Mesenchymal stem cell (in vitro differentiated cells and primary cell): ENCODE measurements at regions not wholly inside any gene's neighbourhood (a gene's known extent, or its start where the extent isn't known, plus 50 kb on each side); places are given as distances from the start of the nearest gene placed in this dataset.

Source experiments
- DNase-seq: peaks from one replicate; pipeline ENCODE4 v3.0.0-alpha.2; 2013
- H2AFZ ChIP-seq: one replicate; pipeline ENCODE4 v1.6.1; 2013; ENCODE audit warnings: low read depth, mild to moderate bottlenecking, control low read depth, inconsistent platforms, low read length, moderate library complexity
- H2AK5ac ChIP-seq: 2 replicates; pipeline ENCODE4 v1.6.1; 2013; ENCODE audit warnings: low read length, moderate library complexity, mild to moderate bottlenecking, inconsistent platforms; ENCODE audit not compliant: severe bottlenecking
- H2BK120ac ChIP-seq: one replicate; pipeline ENCODE4 v1.6.1; 2013; ENCODE audit warnings: low read depth, mild to moderate bottlenecking, inconsistent platforms, low read length, moderate library complexity
- H2BK12ac ChIP-seq, 2 experiments: one replicate each; pipeline ENCODE4 v1.6.1; 2013; ENCODE audit warnings: inconsistent platforms in 2 of 2, low read length in 2 of 2, mild to moderate bottlenecking in 2 of 2, moderate library complexity in 2 of 2, control low read depth in 1 of 2
- H2BK15ac ChIP-seq: one replicate; pipeline ENCODE4 v1.6.1; 2013; ENCODE audit warnings: mild to moderate bottlenecking, low read depth, inconsistent platforms; ENCODE audit not compliant: poor library complexity, severe bottlenecking
- H2BK5ac ChIP-seq: 2 replicates; pipeline ENCODE4 v1.6.1; 2013; ENCODE audit warnings: low read depth, mild to moderate bottlenecking, low read length, control low read depth, inconsistent platforms; ENCODE audit not compliant: poor library complexity, severe bottlenecking
- H3K14ac ChIP-seq, 2 experiments: one replicate each; pipeline ENCODE4 v1.6.1; 2013; ENCODE audit warnings: inconsistent platforms in 2 of 2, low read length in 2 of 2, control low read depth in 1 of 2, mild to moderate bottlenecking in 1 of 2, moderate library complexity in 1 of 2
- H3K18ac ChIP-seq, 2 experiments: one replicate each; pipeline ENCODE4 v1.6.1; 2013; ENCODE audit warnings: inconsistent platforms in 2 of 2, low read length in 2 of 2, control low read depth in 1 of 2, low read depth in 1 of 2, mild to moderate bottlenecking in 1 of 2
- H3K23ac ChIP-seq, 2 experiments: one replicate each; pipeline ENCODE4 v1.6.1; 2013; ENCODE audit warnings: inconsistent platforms in 2 of 2, low read length in 2 of 2, mild to moderate bottlenecking in 2 of 2, moderate library complexity in 2 of 2, control low read depth in 1 of 2
- H3K27ac ChIP-seq: 2 replicates; pipeline ENCODE4 v1.5.1; 2013; ENCODE audit warnings: mild to moderate bottlenecking, moderate library complexity, low read length, control low read depth, inconsistent platforms; ENCODE audit not compliant: poor library complexity, severe bottlenecking
- H3K27me3 ChIP-seq, 2 experiments: 2 replicates each; pipeline versions ENCODE4 v1.6.1 to v1.7.0; 2013; ENCODE audit warnings: low read length in 2 of 2, mild to moderate bottlenecking in 2 of 2, moderate library complexity in 2 of 2, control low read depth in 1 of 2, inconsistent platforms in 1 of 2; ENCODE audit not compliant: control insufficient read depth in 1 of 2, insufficient read depth in 1 of 2
- H3K36me3 ChIP-seq, 2 experiments: 2 replicates each; pipeline versions ENCODE4 v1.6.1 to v1.7.0; 2013; ENCODE audit warnings: low read length in 2 of 2, control low read depth in 1 of 2, inconsistent platforms in 1 of 2, low read depth in 1 of 2, mild to moderate bottlenecking in 1 of 2; ENCODE audit not compliant: insufficient read depth in 2 of 2, control insufficient read depth in 1 of 2
- H3K4ac ChIP-seq, 2 experiments: one replicate each; pipeline ENCODE4 v1.6.1; 2013; ENCODE audit warnings: inconsistent platforms in 2 of 2, low read length in 2 of 2, mild to moderate bottlenecking in 2 of 2, moderate library complexity in 2 of 2, control low read depth in 1 of 2, low read depth in 1 of 2
- H3K4me1 ChIP-seq: 2 replicates; pipeline ENCODE4 v1.6.1; 2013; ENCODE audit warnings: low read depth, low read length, control low read depth; ENCODE audit not compliant: control insufficient read depth, insufficient read depth
- H3K4me2 ChIP-seq: 2 replicates; pipeline ENCODE4 v1.6.1; 2013; ENCODE audit warnings: low read length, mild to moderate bottlenecking, inconsistent platforms; ENCODE audit not compliant: poor library complexity, severe bottlenecking
- H3K4me3 ChIP-seq, 2 experiments: 2 replicates each; pipeline versions ENCODE4 v1.5.1 to v1.7.0; 2013; ENCODE audit warnings: low read length in 2 of 2, mild to moderate bottlenecking in 2 of 2, control low read depth in 1 of 2, low read depth in 1 of 2; ENCODE audit not compliant: insufficient read depth in 1 of 2
- H3K79me1 ChIP-seq: replicated peaks from 2 replicates; pipeline ENCODE4 v1.6.1; 2013; ENCODE audit warnings: mild to moderate bottlenecking, control low read depth, low read length, inconsistent platforms; ENCODE audit not compliant: poor library complexity, severe bottlenecking
- H3K9ac ChIP-seq: 2 replicates; pipeline ENCODE4 v1.7.0; 2013; ENCODE audit warnings: mild to moderate bottlenecking, low read length, moderate library complexity
- H3K9me3 ChIP-seq: 2 replicates; pipeline ENCODE4 v1.7.0; 2013; ENCODE audit warnings: mild to moderate bottlenecking, low read length; ENCODE audit not compliant: control insufficient read depth
- H4K8ac ChIP-seq: one replicate; pipeline ENCODE4 v1.6.1; 2013; ENCODE audit warnings: inconsistent platforms, mild to moderate bottlenecking, low read length, moderate library complexity
- H4K91ac ChIP-seq: one replicate; pipeline ENCODE4 v1.6.1; 2013; ENCODE audit warnings: mild to moderate bottlenecking, low read length, inconsistent platforms
- WGBS: methylation state at CpG from one replicate; pipeline ENCODE4 v1.1.7; 2013; ENCODE audit warnings: mixed read lengths; 5-methylcytosine and 5-hydroxymethylcytosine counted together

DNA sequence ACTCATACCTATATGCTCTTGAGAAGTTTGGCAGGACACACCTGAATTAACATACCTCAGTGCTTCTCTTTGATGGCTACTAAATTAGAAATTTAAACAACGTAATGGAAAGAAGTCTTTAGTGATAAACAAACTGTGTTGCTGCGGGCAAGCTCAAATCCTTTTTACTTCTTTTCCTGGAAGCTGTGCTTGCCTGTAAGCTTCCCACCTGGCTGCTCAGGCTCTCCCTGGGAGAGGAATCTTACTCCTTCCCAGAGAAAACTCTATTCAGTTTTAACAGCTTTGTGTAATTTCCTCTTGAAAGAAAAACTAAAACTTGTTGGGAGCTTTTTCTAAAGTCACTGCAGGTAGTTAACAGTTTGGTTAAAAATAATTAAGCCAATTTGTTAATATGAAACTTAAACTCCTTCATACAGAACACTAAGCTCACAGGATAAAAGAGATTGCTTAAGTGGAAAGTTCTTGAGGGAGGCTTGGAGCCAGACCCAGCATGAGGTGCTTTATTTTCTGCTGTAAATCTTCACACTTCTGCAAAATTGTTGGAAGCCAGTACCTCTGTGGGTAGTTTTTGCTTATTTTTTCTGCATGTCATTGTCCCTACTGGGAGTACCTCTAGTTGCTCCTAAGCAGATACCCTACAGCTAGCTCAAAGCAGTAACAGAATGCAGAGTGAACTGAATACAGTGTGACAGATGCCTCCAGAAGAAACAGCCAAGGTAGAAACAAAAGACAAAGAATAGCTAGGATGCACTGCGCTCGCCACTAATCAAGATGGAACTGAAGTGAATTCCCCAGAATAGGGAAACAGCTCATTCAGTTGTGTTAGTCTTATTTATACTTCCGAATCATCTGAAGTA lies 1253.0 kb downstream of the PCDH17 start:
- Histone ChIP-seq H3K79me1 (no peaks in the 10 kb centered on the region), H2AFZ (no peak overlapping the region), H4K8ac (no peak overlapping the region), H2AK5ac (no peak overlapping the region), H3K27ac (no peak overlapping the region), H4K91ac (no peak overlapping the region), H2BK12ac (no peak overlapping the region), H2BK5ac (no peak overlapping the region), H3K4me1 (no peaks in the 10 kb centered on the region), H3K9ac (no peak overlapping the region), H2BK120ac (no peak overlapping the region), H2BK15ac (no peak overlapping the region), H3K4me2 (peak overlapping the region; percentile 22), H3K23ac (no peak overlapping the region), H3K27me3 (no peaks in the 10 kb centered on the region), H3K9me3 (no peaks in the 10 kb centered on the region), H3K36me3 (no peaks in the 10 kb centered on the region), H3K14ac (no peak overlapping the region), H3K4ac (no peak overlapping the region), H3K18ac (no peak overlapping the region), H3K4me3 (no peak overlapping the region)
- DNase-seq, result peak; percentile 3
- WGBS, result 61% methylated on average over 4 of the region's 5 CpGs

DNA sequence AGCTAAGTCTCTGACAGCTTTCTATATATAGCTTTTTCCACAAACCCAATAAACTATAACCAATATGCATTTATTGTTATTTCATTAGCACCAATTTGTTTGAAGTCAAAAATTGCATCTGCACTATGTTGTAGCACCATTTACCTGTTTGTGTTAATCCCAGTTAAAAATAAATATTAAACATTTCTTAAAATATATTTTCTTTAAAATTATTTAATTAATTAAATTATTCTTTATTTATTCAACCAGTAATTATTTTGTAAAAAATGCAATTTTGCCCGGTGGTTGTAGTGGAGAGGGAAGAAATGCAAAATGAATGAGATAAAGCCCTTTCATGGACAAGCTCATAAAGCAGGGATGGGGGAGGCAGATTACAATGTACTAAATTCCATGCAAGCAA lies 1257.9 kb downstream of the PCDH17 start:
- 13% methylated on average over 1 of the region's 1 CpG for WGBS
- no peak for DNase-seq

DNA sequence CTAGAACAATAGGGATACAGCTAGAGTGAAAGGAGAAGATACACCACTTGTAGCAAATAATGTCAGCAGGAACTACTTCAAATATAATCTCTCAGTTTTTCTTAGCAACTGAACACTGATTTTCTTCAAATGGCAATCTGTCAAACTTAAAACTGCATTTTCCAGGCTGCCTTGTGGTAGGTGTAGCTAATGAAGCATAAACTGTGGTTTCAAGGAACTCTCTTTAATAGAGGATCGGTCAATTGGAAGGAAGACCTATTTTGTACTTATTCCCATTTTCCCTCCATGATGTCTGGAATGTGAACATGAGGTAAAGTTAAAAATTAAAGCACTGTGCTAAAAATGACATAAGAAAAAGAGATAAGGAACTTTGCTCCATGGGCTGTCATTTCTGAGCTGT lies 1261.9 kb downstream of the PCDH17 start:
- no peaks in the 10 kb centered on the region for H3K36me3 ChIP-seq
- H4K8ac ChIP-seq, result no peak overlapping the region
- H3K9me3 ChIP-seq, result no peaks in the 10 kb centered on the region
- no peak overlapping the region for H3K9ac ChIP-seq
- H3K4ac ChIP-seq, result no peak overlapping the region
- no peak overlapping the region for H2BK12ac ChIP-seq
- no peak overlapping the region for H3K23ac ChIP-seq
- no peak overlapping the region for H3K18ac ChIP-seq
- no peak overlapping the region for H3K4me2 ChIP-seq
- DNase-seq, result no peak
- H3K27ac ChIP-seq, result no peak overlapping the region
- WGBS, result no CpG with 5 or more reads among the region's 1 CpG
- H3K4me3 ChIP-seq, result no peak overlapping the region
- H2BK120ac ChIP-seq, result no peak overlapping the region
- no peak overlapping the region for H2BK15ac ChIP-seq
- H3K4me1 ChIP-seq, result no peaks in the 10 kb centered on the region
- H2AK5ac ChIP-seq, result no peak overlapping the region
- H4K91ac ChIP-seq, result no peak overlapping the region
- no peaks in the 10 kb centered on the region for H3K79me1 ChIP-seq
- H2AFZ ChIP-seq, result no peak overlapping the region
- no peak overlapping the region for H3K14ac ChIP-seq
- no peak overlapping the region for H2BK5ac ChIP-seq
- H3K27me3 ChIP-seq, result no peaks in the 10 kb centered on the region

More for the DNA sequence above, 1257.9 kb downstream of the PCDH17 start:
- Histone ChIP-seq H4K91ac (no peak overlapping the region), H2BK15ac (no peak overlapping the region), H4K8ac (no peak overlapping the region), H3K9ac (no peak overlapping the region), H3K27me3 (no peaks in the 10 kb centered on the region), H2BK5ac (no peak overlapping the region), H3K4me2 (no peak overlapping the region), H2AK5ac (no peak overlapping the region), H3K4me1 (no peaks in the 10 kb centered on the region), H3K18ac (no peak overlapping the region), H2AFZ (no peak overlapping the region), H3K4ac (no peak overlapping the region), H3K4me3 (no peak overlapping the region), H3K79me1 (no peaks in the 10 kb centered on the region), H3K23ac (no peak overlapping the region), H3K27ac (no peak overlapping the region), H3K36me3 (no peaks in the 10 kb centered on the region), H3K9me3 (no peaks in the 10 kb centered on the region), H2BK120ac (no peak overlapping the region), H2BK12ac (no peak overlapping the region), H3K14ac (no peak overlapping the region)

DNA sequence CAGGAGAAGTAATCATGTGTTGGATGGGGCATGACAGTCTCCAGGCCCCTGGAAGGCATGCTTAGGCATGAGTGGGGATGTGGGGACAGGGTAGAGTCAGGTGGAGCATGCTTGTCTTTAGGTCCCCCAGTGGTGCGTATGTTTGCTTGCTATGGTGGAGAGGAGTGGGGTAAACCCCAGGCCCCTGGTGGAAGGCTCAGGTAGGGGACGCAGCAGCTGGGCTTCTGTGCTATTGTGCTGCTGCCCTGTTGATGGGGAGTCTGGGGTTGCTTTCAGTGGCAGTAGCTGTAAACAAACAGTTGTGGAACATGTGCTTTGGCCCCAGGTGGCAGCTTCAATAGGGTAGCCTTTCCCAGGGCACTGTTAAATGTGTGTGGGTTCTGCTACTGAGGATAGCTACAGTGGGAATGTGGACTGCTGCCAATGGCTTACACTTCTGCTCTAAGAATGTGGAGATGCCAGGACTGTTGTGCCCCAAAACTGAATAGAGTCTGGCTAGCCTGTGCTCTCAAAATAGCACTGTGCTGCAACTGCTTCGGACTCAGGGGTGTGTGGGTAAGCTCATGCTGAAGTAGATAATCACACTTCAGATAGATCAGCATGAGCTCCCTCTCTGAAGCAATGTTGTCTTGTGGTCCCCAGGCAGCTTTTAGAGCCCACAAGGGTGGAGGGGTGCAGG lies 1257.3 kb downstream of the DIAPH3 start:
- Histone ChIP-seq H3K23ac (no peak overlapping the region), H3K4me2 (no peak overlapping the region), H3K14ac (no peak overlapping the region), H3K36me3 (no peaks in the 10 kb centered on the region), H4K91ac (no peak overlapping the region), H2BK15ac (no peak overlapping the region), H2BK5ac (no peak overlapping the region), H4K8ac (peak overlapping the region; percentile 19), H2BK120ac (peak overlapping the region; percentile 80), H3K4ac (peak overlapping the region in 1 of 2 experiments; percentile 17), H3K9ac (no peak overlapping the region), H2BK12ac (no peak overlapping the region), H3K4me1 (no peaks in the 10 kb centered on the region), H3K27ac (no peak overlapping the region), H3K18ac (no peak overlapping the region), H3K9me3 (peaks cover 6% of the 10 kb centered on the region), H2AK5ac (no peak overlapping the region), H3K79me1 (no peaks in the 10 kb centered on the region), H2AFZ (no peak overlapping the region), H3K4me3 (no peak overlapping the region), H3K27me3 (no peaks in the 10 kb centered on the region)
- no peak for DNase-seq
- 98% methylated on average over 3 of the region's 3 CpGs for WGBS
